SK-N-SH treated with all-trans-retinoic acid at 6 μM for 48 hours (cell line): ENCODE measurements at regions not wholly inside any gene's neighbourhood (a gene's known extent, or its start where the extent isn't known, plus 50 kb on each side); places are given as distances from the start of the nearest gene placed in this dataset.

ENCODE experiments used
- RARB ChIP-seq: fragments of 250-450 bp; sonication (Bioruptor Pico); IDR thresholded peaks from 2 replicates; pipeline ENCODE4 v1.8.0; 2021; ENCODE audit warnings: mild to moderate bottlenecking, moderate library complexity
- TOX ChIP-seq: fragments of 250-450 bp; sonication (Bioruptor Pico); IDR thresholded peaks from 2 replicates; pipeline ENCODE4 v1.8.0; 2021; ENCODE audit warnings: mild to moderate bottlenecking, moderate library complexity, borderline replicate concordance
- TF ChIP-seq, protein P1 (sequence below): fragments of 250-450 bp; sonication (Bioruptor Pico); IDR thresholded peaks from 2 replicates; pipeline ENCODE4 v1.8.0; 2021; ENCODE audit warnings: low read depth, mild to moderate bottlenecking, moderate library complexity, borderline replicate concordance
- TF ChIP-seq, protein P2 (sequence below): fragments of 250-450 bp; sonication (Bioruptor Pico); IDR thresholded peaks from 2 replicates; pipeline ENCODE4 v1.5.1; 2021; ENCODE audit warnings: mild to moderate bottlenecking, moderate library complexity

DNA sequence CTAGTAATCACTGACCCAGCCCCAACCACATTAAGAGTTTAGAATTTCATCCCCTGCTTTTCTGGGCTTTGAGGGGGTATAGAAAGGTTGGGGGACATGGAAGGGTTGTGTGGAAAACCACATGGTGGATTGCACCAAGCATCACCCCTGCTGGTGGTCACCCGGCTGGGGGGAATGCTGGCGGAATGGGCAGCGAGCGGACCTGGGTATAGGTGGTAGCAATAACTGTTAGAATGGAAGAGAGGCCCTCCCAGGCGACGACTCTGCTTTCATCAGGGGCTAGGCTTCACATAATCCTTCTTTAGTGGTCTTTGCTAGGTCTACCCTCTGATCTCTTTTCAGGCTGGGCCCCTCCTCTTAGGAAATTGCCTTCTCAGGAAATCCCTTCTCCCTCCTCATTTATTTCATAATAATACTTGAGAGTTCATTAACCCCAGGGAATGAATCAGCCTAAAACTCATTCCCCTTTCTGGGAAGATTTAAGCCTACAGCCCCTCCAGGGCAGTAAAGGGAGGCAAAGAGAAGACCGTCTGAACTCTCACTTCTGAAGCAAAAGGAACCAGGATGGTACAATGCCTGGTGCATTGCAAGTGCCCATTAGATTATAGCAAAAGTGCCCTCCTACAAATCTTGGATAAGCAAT, 90.7 kb upstream of the LEP start:
- TF ChIP-seq RARB (CRISPR knock-in tag) (no peak), TOX (CRISPR knock-in tag) (no peak)
- TF ChIP-seq, protein P1, sequence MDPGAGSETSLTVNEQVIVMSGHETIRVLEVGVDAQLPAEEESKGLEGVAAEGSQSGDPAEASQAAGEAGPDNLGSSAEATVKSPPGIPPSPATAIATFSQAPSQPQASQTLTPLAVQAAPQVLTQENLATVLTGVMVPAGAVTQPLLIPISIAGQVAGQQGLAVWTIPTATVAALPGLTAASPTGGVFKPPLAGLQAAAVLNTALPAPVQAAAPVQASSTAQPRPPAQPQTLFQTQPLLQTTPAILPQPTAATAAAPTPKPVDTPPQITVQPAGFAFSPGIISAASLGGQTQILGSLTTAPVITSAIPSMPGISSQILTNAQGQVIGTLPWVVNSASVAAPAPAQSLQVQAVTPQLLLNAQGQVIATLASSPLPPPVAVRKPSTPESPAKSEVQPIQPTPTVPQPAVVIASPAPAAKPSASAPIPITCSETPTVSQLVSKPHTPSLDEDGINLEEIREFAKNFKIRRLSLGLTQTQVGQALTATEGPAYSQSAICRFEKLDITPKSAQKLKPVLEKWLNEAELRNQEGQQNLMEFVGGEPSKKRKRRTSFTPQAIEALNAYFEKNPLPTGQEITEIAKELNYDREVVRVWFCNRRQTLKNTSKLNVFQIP (CRISPR knock-in tag), result no peak
- TF ChIP-seq, protein P2, sequence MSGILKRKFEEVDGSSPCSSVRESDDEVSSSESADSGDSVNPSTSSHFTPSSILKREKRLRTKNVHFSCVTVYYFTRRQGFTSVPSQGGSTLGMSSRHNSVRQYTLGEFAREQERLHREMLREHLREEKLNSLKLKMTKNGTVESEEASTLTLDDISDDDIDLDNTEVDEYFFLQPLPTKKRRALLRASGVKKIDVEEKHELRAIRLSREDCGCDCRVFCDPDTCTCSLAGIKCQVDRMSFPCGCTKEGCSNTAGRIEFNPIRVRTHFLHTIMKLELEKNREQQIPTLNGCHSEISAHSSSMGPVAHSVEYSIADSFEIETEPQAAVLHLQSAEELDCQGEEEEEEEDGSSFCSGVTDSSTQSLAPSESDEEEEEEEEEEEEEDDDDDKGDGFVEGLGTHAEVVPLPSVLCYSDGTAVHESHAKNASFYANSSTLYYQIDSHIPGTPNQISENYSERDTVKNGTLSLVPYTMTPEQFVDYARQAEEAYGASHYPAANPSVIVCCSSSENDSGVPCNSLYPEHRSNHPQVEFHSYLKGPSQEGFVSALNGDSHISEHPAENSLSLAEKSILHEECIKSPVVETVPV, result no peak
